H1 (cell line): ENCODE measurements at regions not wholly inside any gene's neighbourhood (a gene's known extent, or its start where the extent isn't known, plus 50 kb on each side); places are given as distances from the start of the nearest gene placed in this dataset.

Experiments used
- CTCF ChIA-PET: fragments of 300-600 bp; sonication (Branson Sonifier 250); formaldehyde crosslinking; loops from one replicate; lab custom pipeline; 2021; ENCODE audit not compliant: partially characterized antibody; lab: Charles Lee
- POLR2A ChIA-PET: fragments of 300-600 bp; sonication (Branson Sonifier 250); formaldehyde crosslinking; loops from one replicate; lab custom pipeline; 2021; ENCODE audit warnings: inconsistent platforms; ENCODE audit not compliant: partially characterized antibody; lab: Charles Lee
- DNase-seq, 2 experiments: peaks; one replicate each; pipeline versions ENCODE4 v3.0.0 to v3.0.0-alpha.2; 2010 to 2022; ENCODE audit warnings: low spot score in 2 of 2, low read depth in 1 of 2, mixed read lengths in 1 of 2
- FAIRE-seq: peaks from 2 replicates; lab custom pipeline; 2011; peaks lifted over from hg19 to GRCh38; lab: Jason Lieb, UNC
- H2AFZ ChIP-seq: 2 replicates; pipeline ENCODE4 v1.8.1; 2012; ENCODE audit warnings: low read length, inconsistent platforms
- H2AK5ac ChIP-seq: 2 replicates; pipeline ENCODE4 v1.6.1; 2013; ENCODE audit warnings: low read depth, low read length
- H2BK120ac ChIP-seq: replicated peaks from 2 replicates; pipeline ENCODE3; 2013; ENCODE audit warnings: low read depth, low read length, inconsistent platforms
- H2BK12ac ChIP-seq: 2 replicates; pipeline ENCODE4 v1.6.1; 2013; ENCODE audit warnings: low read depth, low read length
- H2BK15ac ChIP-seq: 2 replicates; pipeline ENCODE4 v1.6.1; 2013; ENCODE audit warnings: low read length
- H2BK20ac ChIP-seq: 2 replicates; pipeline ENCODE4 v1.6.1; 2013; ENCODE audit warnings: low read length
- H2BK5ac ChIP-seq: 2 replicates; pipeline ENCODE4 v1.6.1; 2013; ENCODE audit warnings: low read depth, low read length
- H3K14ac ChIP-seq: 2 replicates; pipeline ENCODE4 v1.6.1; 2013; ENCODE audit warnings: inconsistent platforms; ENCODE audit not compliant: insufficient read length
- H3K18ac ChIP-seq: 2 replicates; pipeline ENCODE4 v1.6.1; 2013; ENCODE audit warnings: low read length; ENCODE audit errors: extremely low read depth
- H3K23ac ChIP-seq: 2 replicates; pipeline ENCODE4 v1.6.1; 2013; ENCODE audit warnings: inconsistent platforms; ENCODE audit not compliant: insufficient read length
- H3K23me2 ChIP-seq: 2 replicates; pipeline ENCODE4 v1.6.1; 2013; ENCODE audit warnings: low read depth, low read length
- H3K27ac ChIP-seq: 2 replicates; pipeline ENCODE4 v1.6.1; 2011; ENCODE audit warnings: low read depth, low read length, inconsistent platforms
- H3K27me3 ChIP-seq, 4 experiments: replicated peaks in 1 of 4; 1 replicate in 1 of 4; 2 replicates in 3 of 4; pipeline versions ENCODE4 v1.6.1 to v1.8.1; 2011 to 2013; ENCODE audit warnings: low read length in 3 of 4, mild to moderate bottlenecking in 3 of 4, inconsistent platforms in 2 of 4, mixed read lengths in 2 of 4, moderate library complexity in 1 of 4; ENCODE audit not compliant: control insufficient read depth in 3 of 4, insufficient read depth in 3 of 4; ENCODE audit errors: extremely low read depth in 1 of 4
- H3K36me3 ChIP-seq, 4 experiments: 2 replicates each; pipeline versions ENCODE4 v1.6.1 to v1.8.1; 2011 to 2013; ENCODE audit warnings: mild to moderate bottlenecking in 4 of 4, low read length in 3 of 4, moderate library complexity in 2 of 4, control low read depth in 1 of 4, inconsistent platforms in 1 of 4; ENCODE audit not compliant: insufficient read depth in 4 of 4, control insufficient read depth in 2 of 4
- H3K4ac ChIP-seq: replicated peaks from 2 replicates; pipeline ENCODE3; 2013; ENCODE audit warnings: low read length, low read depth, mixed read lengths, inconsistent platforms; ENCODE audit not compliant: insufficient read length
- H3K4me1 ChIP-seq, 4 experiments: replicated peaks in 1 of 4; 1 replicate in 1 of 4; 2 replicates in 3 of 4; pipeline versions ENCODE4 v1.6.1 to v1.8.1; 2011 to 2013; ENCODE audit warnings: low read length in 3 of 4, inconsistent platforms in 2 of 4, mixed read lengths in 1 of 4; ENCODE audit not compliant: insufficient read depth in 4 of 4, control insufficient read depth in 3 of 4
- H3K4me2 ChIP-seq, 2 experiments: 2 replicates each; pipeline versions ENCODE4 v1.6.1 to v1.8.1; 2011 to 2013; ENCODE audit warnings: low read depth in 2 of 2, low read length in 2 of 2, control low read depth in 1 of 2, inconsistent platforms in 1 of 2, mild to moderate bottlenecking in 1 of 2; ENCODE audit not compliant: insufficient read depth in 1 of 2
- H3K4me3 ChIP-seq, 4 experiments: fragments of 200-600, 300-600 bp in 1 of 4; sonication (generic), shearing (Covaris generic), sonication (Bioruptor Twin) in 1 of 4; 2 replicates each; pipeline versions ENCODE4 v1.5.1 to v1.8.1; 2011 to 2016; ENCODE audit warnings: low read length in 4 of 4, low read depth in 3 of 4, control low read depth in 2 of 4, inconsistent platforms in 2 of 4, mild to moderate bottlenecking in 2 of 4, mixed read lengths in 1 of 4, moderate library complexity in 1 of 4; ENCODE audit not compliant: insufficient read depth in 2 of 4; ENCODE audit errors: extremely low read depth in 1 of 4
- H3K56ac ChIP-seq: replicated peaks from 2 replicates; pipeline ENCODE3; 2013; ENCODE audit warnings: low read depth, mild to moderate bottlenecking, mixed read lengths, low read length, inconsistent platforms; ENCODE audit not compliant: insufficient read length
- H3K79me1 ChIP-seq: 2 replicates; pipeline ENCODE4 v1.6.1; 2013; ENCODE audit warnings: low read depth, low read length, control low read depth
- H3K79me2 ChIP-seq, 2 experiments: 2 replicates each; pipeline versions ENCODE4 v1.6.1 to v1.8.1; 2012 to 2013; ENCODE audit warnings: low read length in 2 of 2, mild to moderate bottlenecking in 2 of 2, inconsistent platforms in 1 of 2; ENCODE audit not compliant: insufficient read depth in 2 of 2, control insufficient read depth in 1 of 2
- H3K9ac ChIP-seq, 4 experiments: replicated peaks in 1 of 4; 1 replicate in 1 of 4; 2 replicates in 3 of 4; pipeline versions ENCODE4 v1.6.1 to v1.8.1; 2011 to 2013; ENCODE audit warnings: low read depth in 3 of 4, low read length in 3 of 4, control low read depth in 2 of 4, mild to moderate bottlenecking in 2 of 4, moderate library complexity in 2 of 4, inconsistent platforms in 1 of 4; ENCODE audit errors: extremely low read depth in 1 of 4
- H3K9me3 ChIP-seq, 2 experiments: 2 replicates each; pipeline versions ENCODE4 v1.6.1 to v1.8.1; 2012 to 2013; ENCODE audit warnings: mild to moderate bottlenecking in 2 of 2, moderate library complexity in 2 of 2, control low read depth in 1 of 2, inconsistent platforms in 1 of 2, low read depth in 1 of 2, low read length in 1 of 2, mixed read lengths in 1 of 2; ENCODE audit not compliant: insufficient read depth in 2 of 2
- H4K20me1 ChIP-seq, 2 experiments: replicated peaks in 1 of 2; 2 replicates each; pipeline versions ENCODE3 to v1.8.1; 2011 to 2013; ENCODE audit warnings: inconsistent platforms in 2 of 2, low read length in 2 of 2, mild to moderate bottlenecking in 1 of 2; ENCODE audit not compliant: insufficient read depth in 2 of 2, control insufficient read depth in 1 of 2
- H4K5ac ChIP-seq: 2 replicates; pipeline ENCODE4 v1.6.1; 2013; ENCODE audit warnings: low read length, low read depth, mixed read lengths, inconsistent platforms; ENCODE audit not compliant: insufficient read length
- H4K8ac ChIP-seq: 2 replicates; pipeline ENCODE4 v1.8.0; 2013; ENCODE audit warnings: mild to moderate bottlenecking, moderate library complexity, low read length, inconsistent platforms; ENCODE audit not compliant: insufficient read depth; ENCODE audit errors: extremely low read depth
- H4K91ac ChIP-seq: replicated peaks from 2 replicates; pipeline ENCODE3; 2013; ENCODE audit warnings: low read length, mixed read lengths, inconsistent platforms; ENCODE audit not compliant: insufficient read length
- EZH2 ChIP-seq: fragments of 200-600 bp; sonication (generic); IDR thresholded peaks from 2 replicates; pipeline ENCODE4 v1.7.1; 2012; ENCODE audit warnings: low read depth, mild to moderate bottlenecking, moderate library complexity, low read length, inconsistent platforms; ENCODE audit not compliant: severe bottlenecking
- NANOG ChIP-seq: IDR thresholded peaks from 2 replicates; pipeline ENCODE4 v1.6.1; 2011; ENCODE audit warnings: low read length, low read depth, mild to moderate bottlenecking, inconsistent platforms; ENCODE audit not compliant: insufficient read depth, poor library complexity, severe bottlenecking
- TEAD4 ChIP-seq: IDR thresholded peaks from 2 replicates; pipeline ENCODE4 v1.6.1; 2012; ENCODE audit warnings: low read depth, low read length, inconsistent platforms, mixed read lengths
- WGBS, 2 experiments: shearing (Covaris generic) in 1 of 2; methylation state at CpG; one replicate each; pipeline versions ENCODE4 v1.1.6 to v1.1.7; 2013 to 2015; ENCODE audit warnings: low lambda C conversion rate in 2 of 2, mixed read lengths in 2 of 2, inconsistent platforms in 1 of 2, low coverage in 1 of 2, missing lambda C conversion rate in 1 of 2; ENCODE audit not compliant: insufficient replicate concordance in 2 of 2, insufficient coverage in 1 of 2, insufficient read length in 1 of 2; ENCODE audit errors: extremely low coverage in 1 of 2, missing lambda C conversion rate in 1 of 2; 5-methylcytosine and 5-hydroxymethylcytosine counted together

- Histone ChIP-seq H3K4me1 (no peaks in the 10 kb centered on the region; a peak in 1 of 7 replicates), H3K4ac (no peak overlapping the region), H3K79me2 (no peaks in the 10 kb centered on the region), H2BK15ac (no peak overlapping the region), H3K27ac (no peak overlapping the region), H2BK20ac (no peak overlapping the region), H3K56ac (no peak overlapping the region), H3K79me1 (no peaks in the 10 kb centered on the region), H4K8ac (no peak overlapping the region), H3K36me3 (no peaks in the 10 kb centered on the region; a peak in 1 of 8 replicates), H4K91ac (no peak overlapping the region), H3K27me3 (no peaks in the 10 kb centered on the region), H3K18ac (no peak overlapping the region), H3K23ac (no peak overlapping the region), H3K4me3 (no peak overlapping the region), H3K4me2 (no peak overlapping the region), H3K23me2 (no peaks in the 10 kb centered on the region), H2BK12ac (no peak overlapping the region), H4K20me1 (peaks cover 0 to 2% of the 10 kb centered on the region in 2 experiments), H3K14ac (no peak overlapping the region), H4K5ac (no peak overlapping the region), H2BK120ac (no peak overlapping the region), H2AK5ac (no peak overlapping the region), H2AFZ (no peak overlapping the region), H3K9me3 (no peaks in the 10 kb centered on the region), H2BK5ac (no peak overlapping the region), H3K9ac (no peak overlapping the region)
- WGBS, 2 experiments: 91% methylated on average over 6 of the region's 6 CpGs; no CpG with 5 or more reads in 1 of the 2 experiments
- ChIA-PET POLR2A (no interaction called here), CTCF (no interaction called here)
- DNase-seq (no peak), FAIRE-seq (no peak)
- TF ChIP-seq TEAD4 (no peak), EZH2 (no peak), NANOG (no peak)
Observed at GRCh38 chr4:120353235-120353634, 286.6 kb upstream of the MAD2L1 start.
